ENCODE measurements at regions not wholly inside any gene's neighbourhood (a gene's known extent, or its start where the extent isn't known, plus 50 kb on each side); places are given as distances from the start of the nearest gene placed in this dataset.

- no peak overlapping the region for H3K27ac Mint-ChIP-seq
- H4K20me1 ChIP-seq (ENCODE audit: control insufficient read depth, insufficient read depth, low read length, poor library complexity, severe bottlenecking), result no peaks in the 10 kb centered on the region
- H3K4me2 ChIP-seq (replicated peaks; ENCODE audit: low read depth, low read length, poor library complexity, severe bottlenecking), result no peak overlapping the region
- H3K9ac ChIP-seq (ENCODE audit: low read length), result no peak overlapping the region
- H3K27me3 Mint-ChIP-seq, result peaks cover 22% of the 10 kb centered on the region
- peaks cover 0 to 13% (median 0%) of the 10 kb centered on the region in 4 experiments for H3K27me3 ChIP-seq (replicated peaks in 1 of 4; ENCODE audit: control extremely low read depth in 1 of 4, control insufficient read depth in 3 of 4, insufficient read depth in 4 of 4, low read length in 3 of 4)
- no peak overlapping the region for H3K4me3 Mint-ChIP-seq
- no peaks in the 10 kb centered on the region for H3K79me2 ChIP-seq (ENCODE audit: control insufficient read depth, insufficient read depth, low read length)
- DNase-seq, result no peak
- TF ChIP-seq CTCF (IDR thresholded peaks at IDR 0.05) (no peak), EZH2 (IDR thresholded peaks at IDR 0.05; ENCODE audit: borderline replicate concordance, insufficient read depth, low read depth, low read length, poor library complexity, severe bottlenecking) (no peak)
- no peak overlapping the region for H3K4me3 ChIP-seq (ENCODE audit: control extremely low read depth in 1 of 5, extremely low read depth in 1 of 5, insufficient read depth in 1 of 5, low read depth in 2 of 5, low read length in 4 of 5)
- no peak overlapping the region for H3K27ac ChIP-seq (ENCODE audit: low read length in 2 of 2)
- no peak for ATAC-seq (ENCODE audit: low read depth)
- POLR2A ChIA-PET, result no interaction called here
- WGBS (ENCODE audit: insufficient coverage), result 77% methylated on average over 5 of the region's 6 CpGs
- intact Hi-C loops (cut with micrococcal nuclease), result no loop called here
- H3K9me3 Mint-ChIP-seq (ENCODE audit: insufficient read depth), result no peaks in the 10 kb centered on the region
- no peaks in the 10 kb centered on the region for H3K36me3 ChIP-seq (replicated peaks in 1 of 2; ENCODE audit: control extremely low read depth in 1 of 2, control insufficient read depth in 1 of 2, extremely low read depth in 1 of 2, insufficient read depth in 2 of 2, low read length in 1 of 2)
- CTCF ChIA-PET, result no interaction called here
- H3K4me1 ChIP-seq (ENCODE audit: control insufficient read depth in 2 of 2, insufficient read depth in 2 of 2, low read length in 2 of 2), result no peaks in the 10 kb centered on the region
- H3K4me1 Mint-ChIP-seq, result no peaks in the 10 kb centered on the region
- no peaks in the 10 kb centered on the region for H3K9me3 ChIP-seq (ENCODE audit: control extremely low read depth in 1 of 3, control insufficient read depth in 2 of 3, insufficient read depth in 1 of 3, low read length in 2 of 3)
- H2AFZ ChIP-seq (ENCODE audit: insufficient read depth, low read depth, low read length, poor library complexity, severe bottlenecking), result no peak overlapping the region
Observed at GRCh38 chr22:26979294-26979693, 321.9 kb downstream of the MIAT start.

- no peak for ATAC-seq (ENCODE audit: low read depth)
- no peaks in the 10 kb centered on the region for H3K9me3 ChIP-seq (ENCODE audit: control extremely low read depth in 1 of 3, control insufficient read depth in 2 of 3, insufficient read depth in 1 of 3, low read length in 2 of 3)
- H3K4me3 ChIP-seq (ENCODE audit: control extremely low read depth in 1 of 5, extremely low read depth in 1 of 5, insufficient read depth in 1 of 5, low read depth in 2 of 5, low read length in 4 of 5), result no peak overlapping the region
- H2AFZ ChIP-seq (ENCODE audit: insufficient read depth, low read depth, low read length, poor library complexity, severe bottlenecking), result no peak overlapping the region
- intact Hi-C loops (cut with micrococcal nuclease), result no loop called here
- Mint-ChIP-seq H3K4me3 (no peak overlapping the region), H3K27me3 (peaks cover 33% of the 10 kb centered on the region), H3K27ac (no peak overlapping the region), H3K9me3 (ENCODE audit: insufficient read depth) (no peaks in the 10 kb centered on the region), H3K4me1 (no peaks in the 10 kb centered on the region)
- H3K9ac ChIP-seq (ENCODE audit: low read length), result no peak overlapping the region
- DNase-seq, result no peak
- H3K27me3 ChIP-seq (replicated peaks in 1 of 4; ENCODE audit: control extremely low read depth in 1 of 4, control insufficient read depth in 3 of 4, insufficient read depth in 4 of 4, low read length in 3 of 4), result peaks cover 0 to 15% (median 0%) of the 10 kb centered on the region in 4 experiments
- H4K20me1 ChIP-seq (ENCODE audit: control insufficient read depth, insufficient read depth, low read length, poor library complexity, severe bottlenecking), result no peaks in the 10 kb centered on the region
- 96% methylated on average over 2 of the region's 7 CpGs for WGBS (ENCODE audit: insufficient coverage)
- no peak overlapping the region for H3K4me2 ChIP-seq (replicated peaks; ENCODE audit: low read depth, low read length, poor library complexity, severe bottlenecking)
- ChIA-PET POLR2A (no interaction called here), CTCF (no interaction called here)
- TF ChIP-seq CTCF (IDR thresholded peaks at IDR 0.05) (no peak), EZH2 (IDR thresholded peaks at IDR 0.05; ENCODE audit: borderline replicate concordance, insufficient read depth, low read depth, low read length, poor library complexity, severe bottlenecking) (no peak)
- H3K4me1 ChIP-seq (ENCODE audit: control insufficient read depth in 2 of 2, insufficient read depth in 2 of 2, low read length in 2 of 2), result no peaks in the 10 kb centered on the region
- no peak overlapping the region for H3K27ac ChIP-seq (ENCODE audit: low read length in 2 of 2)
- no peaks in the 10 kb centered on the region for H3K79me2 ChIP-seq (ENCODE audit: control insufficient read depth, insufficient read depth, low read length)
- no peaks in the 10 kb centered on the region for H3K36me3 ChIP-seq (replicated peaks in 1 of 2; ENCODE audit: control extremely low read depth in 1 of 2, control insufficient read depth in 1 of 2, extremely low read depth in 1 of 2, insufficient read depth in 2 of 2, low read length in 1 of 2)
Observed at GRCh38 chr22:26981111-26981510, 323.7 kb downstream of the MIAT start.
